Loucy (cell line): ENCODE measurements at regions not wholly inside any gene's neighbourhood (a gene's known extent, or its start where the extent isn't known, plus 50 kb on each side); places are given as distances from the start of the nearest gene placed in this dataset.

Experiments
- H2AFZ ChIP-seq: fragments of 200-600 bp; sonication (generic); 2 replicates; pipeline ENCODE4 v1.6.0; 2016; ENCODE audit warnings: antibody characterized with exemption, mild to moderate bottlenecking, low read length, moderate library complexity
- H3F3A ChIP-seq: fragments of 200-600 bp; 2 replicates; pipeline ENCODE4 v1.6.0; 2016; ENCODE audit warnings: antibody characterized with exemption, low read depth, mild to moderate bottlenecking
- H3K27me3 ChIP-seq: fragments of 200-600 bp; sonication (generic); 2 replicates; pipeline ENCODE4 v1.6.1; 2014; ENCODE audit warnings: low read length, mild to moderate bottlenecking; ENCODE audit not compliant: insufficient read depth, poor library complexity, severe bottlenecking
- H3K36me3 ChIP-seq: fragments of 200-600 bp; sonication (generic); 2 replicates; pipeline ENCODE4 v1.6.1; 2016; ENCODE audit warnings: low read length; ENCODE audit not compliant: insufficient read depth
- H3K4me1 ChIP-seq: fragments of 200-600 bp; sonication (generic); 2 replicates; pipeline ENCODE4 v1.5.1; 2014; ENCODE audit warnings: low read length, mild to moderate bottlenecking; ENCODE audit not compliant: insufficient read depth, poor library complexity, severe bottlenecking
- H3K4me2 ChIP-seq: fragments of 200-600 bp; sonication (generic); 2 replicates; pipeline ENCODE4 v1.6.0; 2014; ENCODE audit warnings: antibody characterized with exemption, low read length, low read depth, mild to moderate bottlenecking; ENCODE audit not compliant: poor library complexity, severe bottlenecking
- H3K4me3 ChIP-seq: fragments of 200-600 bp; sonication (generic); 2 replicates; pipeline ENCODE4 v1.5.1; 2014; ENCODE audit warnings: low read length, mild to moderate bottlenecking, mixed read lengths; ENCODE audit not compliant: poor library complexity, severe bottlenecking
- H3K79me2 ChIP-seq: fragments of 200-600 bp; sonication (generic); 2 replicates; pipeline ENCODE4 v1.6.1; 2014; ENCODE audit warnings: low read length; ENCODE audit not compliant: insufficient read depth
- H3K9ac ChIP-seq: fragments of 200-600 bp; sonication (generic); 2 replicates; pipeline ENCODE4 v1.6.0; 2014; ENCODE audit warnings: mild to moderate bottlenecking, low read depth, low read length, moderate library complexity; ENCODE audit not compliant: poor library complexity, severe bottlenecking
- H3K9me2 ChIP-seq: fragments of 200-600 bp; sonication (generic); replicated peaks from 2 replicates; pipeline ENCODE4 v1.6.1; 2016; ENCODE audit warnings: low read depth, low read length, mixed read lengths
- H3K9me3 ChIP-seq: fragments of 200-600 bp; sonication (generic); 2 replicates; pipeline ENCODE4 v1.6.1; 2014; ENCODE audit warnings: mild to moderate bottlenecking, antibody characterized with exemption, low read length, low read depth; ENCODE audit not compliant: insufficient read depth
- H4K20me1 ChIP-seq: fragments of 200-600 bp; sonication (generic); 2 replicates; pipeline ENCODE4 v1.6.0; 2014; ENCODE audit warnings: antibody characterized with exemption, low read length, mild to moderate bottlenecking; ENCODE audit not compliant: insufficient read depth, poor library complexity, severe bottlenecking
- CTCF ChIP-seq: fragments of 200-600 bp; sonication (generic); conservative IDR thresholded peaks from 2 replicates; pipeline ENCODE4 v1.5.1; 2014; ENCODE audit warnings: mild to moderate bottlenecking, antibody characterized with exemption, low read length
- EZH2phosphoT487 ChIP-seq: fragments of 200-600 bp; IDR thresholded peaks from 2 replicates; pipeline ENCODE4 v1.6.1; 2018; ENCODE audit warnings: antibody characterized with exemption, mild to moderate bottlenecking, moderate library complexity, borderline replicate concordance

DNA sequence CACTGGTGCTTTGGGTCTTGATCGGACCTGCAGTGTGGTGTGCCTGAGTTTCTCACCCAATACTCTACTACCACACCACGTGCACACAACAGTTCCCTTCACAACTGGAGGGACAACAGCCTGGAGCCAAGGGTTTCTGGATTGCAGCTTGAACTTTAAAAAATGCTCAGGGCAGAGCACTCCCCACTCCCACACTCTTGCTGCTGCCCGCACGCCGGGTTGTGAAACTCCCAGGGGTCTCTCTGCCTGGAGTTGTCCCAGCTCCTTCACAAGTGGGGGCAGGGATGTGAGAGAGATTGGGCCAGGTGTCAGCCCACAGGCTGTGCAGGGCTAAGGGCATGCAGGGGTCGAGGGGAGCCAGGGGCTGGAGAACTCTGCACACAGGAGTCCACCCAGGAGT lies 89.4 kb downstream of the GALR1 start:
- peaks cover 1% of the 10 kb centered on the region for H3K4me1 ChIP-seq
- H3K27me3 ChIP-seq: no peaks in the 10 kb centered on the region
- no peak overlapping the region for H3K4me2 ChIP-seq
- no peaks in the 10 kb centered on the region for H3F3A ChIP-seq
- no peaks in the 10 kb centered on the region for H3K9me2 ChIP-seq
- H3K79me2 ChIP-seq: no peaks in the 10 kb centered on the region
- H2AFZ ChIP-seq: no peak overlapping the region
- H3K9me3 ChIP-seq: no peaks in the 10 kb centered on the region
- no peaks in the 10 kb centered on the region for H3K36me3 ChIP-seq
- TF ChIP-seq EZH2phosphoT487: no peak
- no peak for TF ChIP-seq CTCF
- H4K20me1 ChIP-seq: no peaks in the 10 kb centered on the region
- no peak overlapping the region for H3K9ac ChIP-seq
- H3K4me3 ChIP-seq: no peak overlapping the region

DNA sequence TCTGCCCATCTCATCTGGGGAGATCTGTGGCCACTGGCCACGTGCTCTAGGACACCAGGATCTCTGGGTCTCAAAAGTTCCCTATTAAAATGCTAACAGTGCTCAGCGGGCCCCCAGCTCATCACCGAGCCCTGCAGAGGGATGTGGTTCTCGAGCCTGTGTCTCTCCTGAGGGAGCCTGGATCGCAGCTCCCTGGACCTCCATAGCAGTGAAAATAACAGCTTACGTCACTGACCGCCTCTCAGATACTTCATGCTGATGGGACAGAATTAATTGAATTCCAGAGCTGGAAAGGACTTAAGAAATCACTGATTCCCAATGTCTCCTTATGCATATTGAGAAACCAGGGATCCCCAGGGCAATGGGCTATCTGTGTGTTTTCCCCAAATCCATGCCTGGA lies 90.0 kb downstream of the GALR1 start:
- Histone ChIP-seq H4K20me1 (no peaks in the 10 kb centered on the region), H3K4me3 (no peak overlapping the region), H3F3A (no peaks in the 10 kb centered on the region), H3K79me2 (no peaks in the 10 kb centered on the region), H3K4me2 (no peak overlapping the region), H3K9ac (no peak overlapping the region), H2AFZ (no peak overlapping the region), H3K9me3 (no peaks in the 10 kb centered on the region), H3K36me3 (no peaks in the 10 kb centered on the region), H3K27me3 (no peaks in the 10 kb centered on the region), H3K4me1 (peaks cover 6% of the 10 kb centered on the region), H3K9me2 (no peaks in the 10 kb centered on the region)
- TF ChIP-seq CTCF (no peak), EZH2phosphoT487 (no peak)

DNA sequence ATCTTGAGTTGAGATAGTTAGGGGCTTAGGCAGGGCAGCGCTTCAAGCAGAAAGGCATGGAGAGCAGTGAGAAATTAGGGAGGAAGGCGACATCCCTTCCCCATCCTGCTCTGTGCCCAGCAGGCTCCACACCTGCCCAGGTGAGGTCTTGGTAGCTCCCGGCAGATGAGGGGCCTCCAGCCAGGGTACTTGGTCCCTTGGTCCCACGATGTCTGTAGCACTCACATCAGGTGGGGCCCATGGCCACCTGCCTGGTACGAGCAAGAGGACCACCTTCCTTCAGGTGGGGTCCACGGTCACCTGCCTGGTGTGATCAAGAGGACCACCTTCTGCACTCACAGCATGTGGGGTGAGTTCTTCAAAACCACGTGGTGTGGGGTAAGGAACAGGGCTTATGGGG lies 91.2 kb downstream of the GALR1 start:
- no peaks in the 10 kb centered on the region for H3K79me2 ChIP-seq
- TF ChIP-seq CTCF (no peak), EZH2phosphoT487 (no peak)
- no peaks in the 10 kb centered on the region for H3K27me3 ChIP-seq
- no peaks in the 10 kb centered on the region for H3K36me3 ChIP-seq
- H2AFZ ChIP-seq: no peak overlapping the region
- H3K4me1 ChIP-seq: peaks cover 16% of the 10 kb centered on the region
- H3K9ac ChIP-seq: no peak overlapping the region
- H3K4me3 ChIP-seq: no peak overlapping the region
- no peaks in the 10 kb centered on the region for H3F3A ChIP-seq
- no peaks in the 10 kb centered on the region for H4K20me1 ChIP-seq
- no peaks in the 10 kb centered on the region for H3K9me2 ChIP-seq
- H3K4me2 ChIP-seq: no peak overlapping the region
- H3K9me3 ChIP-seq: no peaks in the 10 kb centered on the region
